GM10248 (cell line): ENCODE measurements at regions not wholly inside any gene's neighbourhood (a gene's known extent, or its start where the extent isn't known, plus 50 kb on each side); places are given as distances from the start of the nearest gene placed in this dataset.

Experiments
- CTCF ChIA-PET: fragments of 300-600 bp; sonication (Branson Sonifier 250); formaldehyde crosslinking; extraction: SDS; loops from one replicate; lab custom pipeline; 2021; ENCODE audit warnings: antibody characterized with exemption; lab: Yijun Ruan, JAX
- POLR2A ChIA-PET: fragments of 350-650 bp; sonication (Branson Sonifier 250); formaldehyde crosslinking; extraction: SDS; loops from one replicate; lab custom pipeline; 2020; ENCODE audit warnings: antibody characterized with exemption; lab: Yijun Ruan, JAX
- DNase-seq: peaks from one replicate; pipeline ENCODE4 v3.0.0; 2012; ENCODE audit errors: extremely low spot score
- TF ChIP-seq, protein P1 (sequence below): IDR thresholded peaks from 2 replicates; pipeline ENCODE4 v1.5.1; 2012; ENCODE audit warnings: mild to moderate bottlenecking, low read depth; ENCODE audit errors: extremely low read depth, missing control alignments, control extremely low read depth

- POLR2A ChIA-PET = no interaction called here
- DNase-seq = no peak
- TF ChIP-seq, protein P1, sequence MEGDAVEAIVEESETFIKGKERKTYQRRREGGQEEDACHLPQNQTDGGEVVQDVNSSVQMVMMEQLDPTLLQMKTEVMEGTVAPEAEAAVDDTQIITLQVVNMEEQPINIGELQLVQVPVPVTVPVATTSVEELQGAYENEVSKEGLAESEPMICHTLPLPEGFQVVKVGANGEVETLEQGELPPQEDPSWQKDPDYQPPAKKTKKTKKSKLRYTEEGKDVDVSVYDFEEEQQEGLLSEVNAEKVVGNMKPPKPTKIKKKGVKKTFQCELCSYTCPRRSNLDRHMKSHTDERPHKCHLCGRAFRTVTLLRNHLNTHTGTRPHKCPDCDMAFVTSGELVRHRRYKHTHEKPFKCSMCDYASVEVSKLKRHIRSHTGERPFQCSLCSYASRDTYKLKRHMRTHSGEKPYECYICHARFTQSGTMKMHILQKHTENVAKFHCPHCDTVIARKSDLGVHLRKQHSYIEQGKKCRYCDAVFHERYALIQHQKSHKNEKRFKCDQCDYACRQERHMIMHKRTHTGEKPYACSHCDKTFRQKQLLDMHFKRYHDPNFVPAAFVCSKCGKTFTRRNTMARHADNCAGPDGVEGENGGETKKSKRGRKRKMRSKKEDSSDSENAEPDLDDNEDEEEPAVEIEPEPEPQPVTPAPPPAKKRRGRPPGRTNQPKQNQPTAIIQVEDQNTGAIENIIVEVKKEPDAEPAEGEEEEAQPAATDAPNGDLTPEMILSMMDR = no peak
- CTCF ChIA-PET = no interaction called here
Measured at GRCh38 chr5:161235569-161235968, 311.0 kb downstream of the GABRB2 start.

GRCh38 chr5:161233553-161233952 lies 313.0 kb downstream of the GABRB2 start:
- ChIA-PET CTCF (interaction anchor here (1.5 kb wide), 1 partner anchor 120 kb away, joined by 3 read pairs; no protein-coding TSS in a partner anchor), POLR2A (no interaction called here)
- DNase-seq = no peak
- TF ChIP-seq, protein P1 = no peak

- DNase-seq = no peak
- TF ChIP-seq, protein P1 = no peak
- POLR2A ChIA-PET = no interaction called here
- CTCF ChIA-PET = no interaction called here
Measured at GRCh38 chr5:161230221-161230620, 316.3 kb downstream of the GABRB2 start.

DNA sequence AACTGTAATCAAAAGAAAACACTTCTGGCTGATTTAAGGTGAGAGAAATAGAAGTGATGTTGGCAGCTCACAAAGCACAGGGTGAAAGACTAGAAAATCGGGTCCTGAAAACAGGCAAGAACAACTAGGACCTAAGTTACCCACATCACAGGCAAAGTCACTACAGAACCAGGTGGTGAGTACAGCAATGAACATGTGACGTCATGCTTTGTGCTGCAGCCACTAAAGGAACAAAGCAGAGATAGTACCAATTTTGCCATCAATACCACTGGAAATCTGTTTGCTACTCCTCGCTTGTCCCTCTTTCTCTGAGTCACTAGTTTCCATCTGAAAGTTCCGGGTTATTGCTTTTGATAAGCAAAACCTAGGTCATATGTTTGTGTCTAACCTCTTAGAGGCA lies 326.7 kb downstream of the GABRB2 start:
- ChIA-PET POLR2A (no interaction called here), CTCF (interaction anchor here (2.1 kb wide), 1 partner anchor 18 kb away, joined by 4 read pairs; no protein-coding TSS in a partner anchor)
- no peak for DNase-seq
- TF ChIP-seq, protein P1 = no peak

DNA sequence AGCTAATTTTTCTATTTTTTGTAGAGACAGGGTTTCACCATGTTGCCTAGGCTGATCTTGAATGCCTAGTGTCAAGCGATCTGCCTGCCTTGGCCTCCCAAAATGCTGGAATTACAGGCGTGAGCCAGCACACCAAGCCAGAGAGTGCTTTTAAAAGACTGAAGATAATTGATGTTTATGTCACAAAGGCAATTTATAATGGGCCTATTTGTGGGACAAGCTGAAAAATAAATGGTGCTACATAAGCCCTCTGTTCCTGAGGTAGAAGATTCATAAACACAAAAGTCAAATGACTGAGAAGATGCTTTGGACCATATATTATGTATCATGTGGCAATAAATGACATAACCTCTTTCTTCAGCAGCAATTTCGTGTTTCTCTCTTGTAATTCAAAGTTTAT lies 329.6 kb downstream of the GABRB2 start:
- DNase-seq = no peak
- TF ChIP-seq, protein P1 = no peak
- CTCF ChIA-PET = no interaction called here
- POLR2A ChIA-PET = no interaction called here

- no peak for DNase-seq
- ChIA-PET POLR2A (no interaction called here), CTCF (no interaction called here)
- TF ChIP-seq, protein P1 = no peak
Measured at GRCh38 chr5:161212123-161212712, 334.3 kb downstream of the GABRB2 start.

GRCh38 chr5:161201558-161201957 lies 345.0 kb downstream of the GABRB2 start:
- DNase-seq = no peak
- ChIA-PET POLR2A (no interaction called here), CTCF (interaction anchor here (1.0 kb wide), 1 partner anchor 41 kb away, joined by 3 read pairs; no protein-coding TSS in a partner anchor)
- TF ChIP-seq, protein P1 = no peak
